HUES48 (cell line): ENCODE measurements at regions not wholly inside any gene's neighbourhood (a gene's known extent, or its start where the extent isn't known, plus 50 kb on each side); places are given as distances from the start of the nearest gene placed in this dataset.

ENCODE experiments used
- H3K27ac ChIP-seq: one replicate; pipeline ENCODE4 v1.7.0; 2013; ENCODE audit warnings: low read depth, low read length, inconsistent platforms
- H3K27me3 ChIP-seq: 2 replicates; pipeline ENCODE4 v1.6.1; 2013; ENCODE audit warnings: mild to moderate bottlenecking, low read length; ENCODE audit not compliant: control insufficient read depth, insufficient read depth
- H3K36me3 ChIP-seq: 2 replicates; pipeline ENCODE4 v1.6.1; 2013; ENCODE audit warnings: low read length; ENCODE audit not compliant: control insufficient read depth, insufficient read depth
- H3K4me1 ChIP-seq: 2 replicates; pipeline ENCODE4 v1.6.1; 2013; ENCODE audit warnings: mild to moderate bottlenecking, low read length; ENCODE audit not compliant: control insufficient read depth, insufficient read depth
- H3K4me3 ChIP-seq: 2 replicates; pipeline ENCODE4 v1.5.1; 2013; ENCODE audit warnings: mild to moderate bottlenecking, low read depth, low read length
- H3K9ac ChIP-seq: 2 replicates; pipeline ENCODE4 v1.6.1; 2013; ENCODE audit warnings: mild to moderate bottlenecking, low read depth, low read length, moderate library complexity
- H3K9me3 ChIP-seq: 2 replicates; pipeline ENCODE4 v1.6.1; 2013; ENCODE audit warnings: low read length; ENCODE audit not compliant: control insufficient read depth, insufficient read depth

- Histone ChIP-seq H3K36me3 (no peaks in the 10 kb centered on the region), H3K4me1 (peaks cover 5% of the 10 kb centered on the region; the same call in 1 of the 2 replicates), H3K9ac (no peak overlapping the region), H3K9me3 (no peaks in the 10 kb centered on the region), H3K27ac (no peak overlapping the region), H3K27me3 (no peaks in the 10 kb centered on the region), H3K4me3 (no peak overlapping the region; the same call in 1 of the 2 replicates)
Measured at GRCh38 chr12:84712747-84713146, 199.9 kb downstream of the SLC6A15 start.

- H3K4me1 ChIP-seq: peaks cover 31% of the 10 kb centered on the region
Measured at GRCh38 chr12:84706374-84706773, 206.2 kb downstream of the SLC6A15 start.

DNA sequence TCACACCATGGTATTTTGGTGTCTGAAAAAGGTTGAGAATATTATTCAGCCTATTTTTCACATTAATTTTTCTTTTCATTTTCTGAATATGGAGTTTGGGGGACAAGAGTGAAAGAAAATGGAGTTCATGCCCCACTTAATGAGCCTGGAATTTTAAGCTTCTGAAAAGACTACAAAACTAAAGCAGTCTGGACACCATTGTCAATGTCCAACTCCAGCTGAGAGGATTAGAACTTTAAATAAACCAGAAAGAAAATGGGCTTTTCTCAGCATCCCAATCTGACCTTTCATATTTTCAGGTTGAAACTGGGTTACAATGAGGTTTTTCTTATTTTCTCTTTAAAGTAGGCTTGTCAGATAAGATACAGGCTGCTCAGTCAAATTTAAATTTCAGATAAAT, 207.7 kb downstream of the SLC6A15 start:
- H3K9me3 ChIP-seq: no peaks in the 10 kb centered on the region
- no peaks in the 10 kb centered on the region for H3K36me3 ChIP-seq
- no peak overlapping the region for H3K27ac ChIP-seq
- H3K4me1 ChIP-seq: peaks cover 31% of the 10 kb centered on the region
- H3K4me3 ChIP-seq: no peak overlapping the region
- no peak overlapping the region for H3K9ac ChIP-seq
- no peaks in the 10 kb centered on the region for H3K27me3 ChIP-seq

More at GRCh38 chr12:84706374-84706773, 206.2 kb downstream of the SLC6A15 start:
- Histone ChIP-seq H3K4me3 (no peak overlapping the region), H3K36me3 (no peaks in the 10 kb centered on the region), H3K9me3 (no peaks in the 10 kb centered on the region), H3K9ac (no peak overlapping the region), H3K27me3 (no peaks in the 10 kb centered on the region), H3K27ac (no peak overlapping the region)

- H3K9ac ChIP-seq: no peak overlapping the region
- H3K9me3 ChIP-seq: no peaks in the 10 kb centered on the region
- H3K27me3 ChIP-seq: no peaks in the 10 kb centered on the region
- H3K36me3 ChIP-seq: no peaks in the 10 kb centered on the region
- H3K4me3 ChIP-seq: no peak overlapping the region
- H3K27ac ChIP-seq: no peak overlapping the region
- H3K4me1 ChIP-seq: peaks cover 52% of the 10 kb centered on the region
Measured at GRCh38 chr12:84702001-84702400, 210.6 kb downstream of the SLC6A15 start.

- H3K9me3 ChIP-seq: no peaks in the 10 kb centered on the region
- H3K4me1 ChIP-seq: peaks cover 55% of the 10 kb centered on the region
- no peak overlapping the region for H3K9ac ChIP-seq
- H3K4me3 ChIP-seq: no peak overlapping the region
- no peak overlapping the region for H3K27ac ChIP-seq
- no peaks in the 10 kb centered on the region for H3K27me3 ChIP-seq
- H3K36me3 ChIP-seq: no peaks in the 10 kb centered on the region
Measured at GRCh38 chr12:84701041-84701440, 211.6 kb downstream of the SLC6A15 start.

DNA sequence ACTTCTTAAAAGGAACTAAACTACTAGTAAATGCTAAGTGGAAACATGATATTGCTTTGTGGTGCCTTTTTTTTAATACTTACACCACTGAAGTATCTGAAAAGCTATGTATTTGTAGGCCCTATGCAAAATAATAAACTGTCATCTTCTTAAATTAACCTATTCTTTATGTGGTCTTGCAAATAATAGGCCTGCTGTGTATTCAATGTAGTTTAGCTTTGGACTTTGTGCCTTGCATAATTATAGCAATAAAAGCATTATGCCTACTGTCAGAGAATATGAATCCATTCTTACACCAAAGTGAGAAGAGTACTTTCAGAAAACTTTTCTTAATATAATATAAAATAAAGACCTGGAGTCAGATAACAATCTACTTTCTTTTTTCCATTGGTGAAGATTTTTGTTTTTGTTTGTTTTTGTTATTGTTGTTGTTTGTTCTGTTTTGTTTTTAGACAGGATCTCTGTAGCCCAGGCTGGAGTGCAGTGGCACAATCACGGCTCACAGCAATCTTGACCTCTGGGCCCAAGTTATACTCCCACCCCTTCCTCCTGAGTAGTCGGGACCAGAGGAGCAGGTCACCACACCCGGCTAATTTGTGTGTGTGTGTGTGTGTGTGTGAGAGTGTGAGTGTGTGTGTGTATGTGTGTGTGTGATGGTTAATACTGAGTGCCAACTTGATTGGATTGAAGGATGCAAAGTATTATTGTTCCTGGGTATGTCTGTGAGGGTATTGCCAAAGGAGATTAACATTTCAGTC, 213.8 kb downstream of the SLC6A15 start:
- H3K9me3 ChIP-seq: no peaks in the 10 kb centered on the region
- no peak overlapping the region for H3K9ac ChIP-seq
- H3K27me3 ChIP-seq: no peaks in the 10 kb centered on the region
- no peak overlapping the region for H3K4me3 ChIP-seq
- no peak overlapping the region for H3K27ac ChIP-seq
- peaks cover 41% of the 10 kb centered on the region; the same call in 1 of the 2 replicates for H3K4me1 ChIP-seq
- H3K36me3 ChIP-seq: no peaks in the 10 kb centered on the region

DNA sequence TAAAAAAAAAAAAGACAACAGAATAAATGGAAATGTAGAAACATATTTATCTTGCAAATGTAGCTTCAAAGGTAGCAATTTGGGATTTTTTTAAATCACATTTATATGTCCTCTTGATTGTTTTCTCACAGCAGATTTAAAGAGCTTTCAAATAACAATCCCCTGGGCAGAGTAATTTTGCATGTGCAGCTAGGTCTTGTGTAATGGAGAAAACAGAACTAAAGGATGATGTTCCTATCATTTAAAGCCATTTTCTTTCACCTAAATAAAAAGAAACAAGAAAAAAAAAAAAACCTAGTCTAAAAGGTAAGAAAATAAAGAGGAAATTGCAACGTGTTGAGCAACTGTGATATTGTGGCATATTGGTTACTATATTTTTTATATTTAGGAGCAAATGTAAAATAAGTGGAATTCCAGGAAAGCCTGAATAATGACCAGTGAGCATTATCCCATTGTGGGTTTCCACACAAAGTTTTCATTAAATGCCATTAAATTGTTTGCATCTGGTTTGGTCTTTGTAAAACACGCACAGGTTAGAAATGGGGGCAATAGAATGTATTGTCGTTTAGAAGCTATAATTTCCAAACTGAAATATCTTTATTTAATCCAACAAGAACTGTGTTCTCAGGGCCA, 215.6 kb downstream of the SLC6A15 start:
- Histone ChIP-seq H3K27ac (no peak overlapping the region), H3K36me3 (no peaks in the 10 kb centered on the region), H3K9ac (no peak overlapping the region)

GRCh38 chr12:84696281-84696680, 216.3 kb downstream of the SLC6A15 start:
- Histone ChIP-seq H3K9ac (no peak overlapping the region), H3K4me3 (no peak overlapping the region), H3K4me1 (peaks cover 45% of the 10 kb centered on the region), H3K27me3 (no peaks in the 10 kb centered on the region), H3K36me3 (no peaks in the 10 kb centered on the region), H3K27ac (no peak overlapping the region), H3K9me3 (no peaks in the 10 kb centered on the region)

More for the DNA sequence above, 215.6 kb downstream of the SLC6A15 start:
- Histone ChIP-seq H3K9me3 (no peaks in the 10 kb centered on the region), H3K27me3 (no peaks in the 10 kb centered on the region), H3K4me1 (peaks cover 44% of the 10 kb centered on the region), H3K4me3 (no peak overlapping the region; the same call in 1 of the 2 replicates)

GRCh38 chr12:84694116-84694515, 218.5 kb downstream of the SLC6A15 start:
- peaks cover 61% of the 10 kb centered on the region for H3K4me1 ChIP-seq
- H3K27me3 ChIP-seq: no peaks in the 10 kb centered on the region
- H3K36me3 ChIP-seq: no peaks in the 10 kb centered on the region
- H3K4me3 ChIP-seq: no peak overlapping the region
- no peaks in the 10 kb centered on the region for H3K9me3 ChIP-seq
- no peak overlapping the region for H3K9ac ChIP-seq
- no peak overlapping the region for H3K27ac ChIP-seq

- peak overlapping the region; percentile 51 for H3K27ac ChIP-seq
- peaks cover 40% of the 10 kb centered on the region for H3K4me1 ChIP-seq
- no peaks in the 10 kb centered on the region for H3K27me3 ChIP-seq
- peak overlapping the region; percentile 5; the same call in 1 of the 2 replicates for H3K4me3 ChIP-seq
- H3K36me3 ChIP-seq: no peaks in the 10 kb centered on the region
- H3K9me3 ChIP-seq: no peaks in the 10 kb centered on the region
- no peak overlapping the region for H3K9ac ChIP-seq
Measured at GRCh38 chr12:84692071-84692470, 220.5 kb downstream of the SLC6A15 start.

DNA sequence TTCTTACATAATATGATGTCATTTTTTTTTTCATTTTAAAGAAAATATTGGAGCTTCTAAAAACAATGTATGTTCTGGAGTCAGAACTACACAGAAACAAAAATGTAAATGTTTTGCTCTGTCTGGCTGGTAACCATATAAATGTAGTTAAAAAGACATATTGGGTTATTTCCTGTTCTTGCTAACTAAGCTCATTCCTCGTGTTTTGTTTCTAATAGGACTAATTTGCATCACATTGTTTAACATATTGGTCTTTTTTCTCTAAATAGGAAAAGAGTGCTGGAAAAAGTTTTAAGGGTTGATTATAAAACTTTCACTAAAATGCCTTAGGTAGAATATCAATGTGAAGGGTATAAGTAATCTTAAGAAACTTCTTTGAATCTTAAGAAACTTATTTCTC, 221.3 kb downstream of the SLC6A15 start:
- Histone ChIP-seq H3K4me1 (peaks cover 35% of the 10 kb centered on the region), H3K27me3 (no peaks in the 10 kb centered on the region), H3K4me3 (peak overlapping the region; percentile 5; the same call in 1 of the 2 replicates), H3K36me3 (no peaks in the 10 kb centered on the region), H3K9me3 (no peaks in the 10 kb centered on the region), H3K27ac (peak overlapping the region; percentile 59), H3K9ac (peak overlapping the region; percentile 27; the same call in 1 of the 2 replicates)
